ENCODE measurements at regions not wholly inside any gene's neighbourhood (a gene's known extent, or its start where the extent isn't known, plus 50 kb on each side); places are given as distances from the start of the nearest gene placed in this dataset.

- TF ChIP-seq CTCF (conservative IDR thresholded peaks at IDR 0.05; ENCODE audit: low read length) (no peak), EZH2phosphoT487 (IDR thresholded peaks at IDR 0.05; ENCODE audit: borderline replicate concordance) (no peak)
Measured at GRCh38 chr15:81853150-81853748, 192.6 kb downstream of the MEX3B start.

Measured in Loucy (cell line).